Activated gamma-delta T cell treated with Interleukin-2 at 50 U/mL for 16 hours (primary cell): ENCODE measurements at regions not wholly inside any gene's neighbourhood (a gene's known extent, or its start where the extent isn't known, plus 50 kb on each side); places are given as distances from the start of the nearest gene placed in this dataset.

Experiments used
- DNase-seq: peaks from one replicate; pipeline ENCODE4 v3.0.0-alpha.2; 2020

- DNase-seq = no peak
Observed at GRCh38 chr13:89937420-89937819, 1410.1 kb upstream of the MIR17HG start.

DNA sequence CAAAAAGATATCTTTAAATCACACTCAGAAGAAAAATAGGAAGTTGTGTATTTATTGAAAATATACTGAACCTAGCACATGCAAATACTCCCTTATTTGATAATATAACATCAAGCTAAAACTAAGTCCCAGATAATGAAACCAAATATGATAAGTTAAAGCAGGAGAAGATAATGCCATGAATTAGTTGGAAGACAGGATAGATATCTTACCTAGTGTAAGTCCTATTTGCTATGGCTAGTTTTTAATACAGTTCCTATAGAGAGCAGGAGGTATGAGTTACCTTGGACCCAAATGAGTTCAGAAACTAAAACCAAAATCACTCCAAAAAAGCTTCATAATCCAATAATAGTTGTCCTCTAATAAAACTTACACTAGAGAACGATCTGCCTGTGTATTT lies 1407.1 kb upstream of the MIR17HG start:
- DNase-seq = no peak

DNA sequence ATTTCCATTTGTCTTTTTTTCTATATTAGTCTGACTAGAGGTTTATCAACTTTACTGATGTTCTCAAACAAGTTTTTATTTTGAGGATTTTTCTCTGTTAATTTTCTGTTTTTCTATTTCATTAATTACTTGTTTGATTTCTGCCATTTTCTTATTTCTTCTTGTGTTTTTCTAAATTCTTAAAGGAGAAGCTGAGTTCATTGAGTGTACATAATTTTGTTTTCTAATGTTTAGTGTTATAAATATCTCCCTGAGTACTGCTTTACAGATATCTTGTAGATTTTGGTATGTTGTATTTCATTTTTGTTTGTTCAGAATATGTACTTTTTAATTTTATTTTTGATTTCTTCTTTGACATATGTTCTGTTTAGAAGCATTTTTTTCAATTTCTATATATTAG lies 1404.3 kb upstream of the MIR17HG start:
- DNase-seq = no peak

DNA sequence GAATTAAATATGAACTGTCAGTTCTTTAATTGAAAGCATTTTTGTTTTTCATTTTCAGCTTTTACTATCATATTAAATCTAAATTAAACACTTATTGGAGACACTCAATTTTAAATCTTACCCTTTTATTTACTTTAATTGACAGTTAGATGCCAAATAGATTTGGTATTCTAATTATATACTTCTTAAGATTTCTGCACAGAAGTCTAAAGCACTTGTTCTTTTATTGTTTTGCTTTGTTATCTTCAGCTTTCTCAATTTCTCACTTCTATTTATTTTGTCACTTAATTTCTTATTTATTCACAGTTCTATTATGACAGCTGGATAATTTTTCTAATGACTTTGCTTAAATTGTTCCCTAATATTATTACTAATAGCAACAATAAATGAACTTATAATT lies 1397.3 kb upstream of the MIR17HG start:
- no peak for DNase-seq

DNA sequence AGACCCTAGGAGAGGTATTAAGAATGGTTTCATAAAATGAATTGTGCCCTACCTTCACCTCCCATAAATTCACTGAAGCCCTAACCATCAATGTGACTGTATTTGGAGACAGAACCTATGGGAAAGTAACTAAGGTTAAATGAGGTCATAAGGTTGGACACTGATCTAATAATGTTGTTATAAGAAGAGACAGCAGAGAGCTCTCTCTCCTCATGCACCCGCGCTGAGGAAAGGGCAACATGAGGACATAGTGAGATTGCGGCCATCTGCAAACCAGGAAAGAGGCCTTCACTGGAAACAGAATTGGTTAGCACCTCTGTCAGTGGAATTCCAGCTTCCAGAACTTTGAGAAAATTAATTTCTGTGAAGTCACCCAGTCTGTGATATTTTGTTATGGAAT lies 1396.1 kb upstream of the MIR17HG start:
- no peak for DNase-seq

DNA sequence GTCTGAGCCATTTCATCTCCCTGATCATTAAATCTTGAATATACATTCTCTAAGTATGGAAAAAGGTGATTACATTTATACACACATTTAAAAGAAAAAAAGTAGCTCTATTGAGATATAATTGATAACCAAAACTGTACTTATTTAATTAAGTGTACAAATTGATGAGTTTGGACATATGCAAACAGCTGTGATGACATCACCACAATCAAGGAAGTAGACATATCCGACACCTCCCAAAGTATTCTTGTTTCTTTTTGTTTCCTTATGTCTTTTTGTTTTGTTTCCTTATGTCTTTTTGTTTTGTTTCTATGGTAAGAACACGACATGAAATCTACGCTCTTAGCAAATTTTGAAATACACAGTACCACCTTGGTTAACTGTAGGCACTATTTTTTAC lies 1393.9 kb upstream of the MIR17HG start:
- no peak for DNase-seq

GRCh38 chr13:89955773-89956172 lies 1391.7 kb upstream of the MIR17HG start:
- DNase-seq = no peak

DNA sequence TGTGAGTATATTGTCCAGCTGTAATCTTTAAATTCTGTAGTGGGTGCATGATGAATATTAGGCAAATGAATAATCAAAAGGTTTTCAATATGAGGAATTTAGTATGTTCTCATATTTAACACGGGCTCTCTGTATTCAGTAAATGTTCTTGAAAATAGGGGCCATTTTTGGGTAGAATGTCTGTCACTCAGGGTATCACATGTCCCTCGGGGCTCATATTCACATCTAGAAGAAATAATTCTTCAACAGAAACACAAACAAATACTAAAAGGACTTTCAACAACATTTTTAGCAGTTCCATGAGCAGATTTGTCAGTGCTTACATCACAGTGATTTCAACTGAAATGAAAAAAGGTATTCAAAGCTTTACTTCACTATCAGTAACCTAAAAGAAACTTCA lies 1388.4 kb upstream of the MIR17HG start:
- DNase-seq = no peak

DNA sequence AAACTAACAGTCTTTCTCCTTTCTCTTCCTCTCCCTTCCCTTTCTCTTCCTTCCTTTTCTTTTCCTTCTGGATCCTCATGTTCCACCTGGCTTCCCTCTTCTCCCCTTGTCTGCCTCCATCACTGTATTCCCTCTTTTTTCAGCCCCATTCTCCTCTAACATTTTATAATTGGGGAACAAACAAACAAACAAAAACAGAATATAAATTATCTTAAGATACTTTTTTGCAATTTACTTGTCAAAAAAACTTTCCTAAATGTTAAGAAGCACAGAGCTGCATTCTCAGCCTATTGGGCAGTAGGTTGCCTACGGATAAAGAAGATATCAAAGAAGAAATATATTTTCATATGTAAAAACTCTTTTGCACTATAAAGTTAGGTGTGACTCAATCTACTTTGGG lies 1382.2 kb upstream of the MIR17HG start:
- no peak for DNase-seq

DNA sequence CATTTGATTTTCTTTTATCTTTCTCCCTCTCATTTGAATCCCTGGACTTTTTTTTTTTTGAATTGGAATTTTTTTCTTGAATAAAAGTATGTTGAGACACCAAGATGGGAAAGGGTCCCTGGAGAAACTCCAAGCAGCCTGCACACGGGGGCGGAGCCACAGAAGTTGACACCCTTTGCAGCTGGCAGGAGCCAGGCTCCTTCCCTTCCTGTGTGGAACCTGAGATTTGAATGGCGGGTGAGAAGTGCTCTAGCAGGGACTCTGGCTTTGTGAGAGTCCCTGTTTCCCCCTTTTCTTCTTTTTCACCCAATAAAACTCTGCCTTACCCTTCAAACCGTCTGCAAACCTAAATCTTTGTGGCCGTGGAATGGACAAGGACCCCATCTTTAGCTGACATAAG lies 1381.0 kb upstream of the MIR17HG start:
- no peak for DNase-seq

DNA sequence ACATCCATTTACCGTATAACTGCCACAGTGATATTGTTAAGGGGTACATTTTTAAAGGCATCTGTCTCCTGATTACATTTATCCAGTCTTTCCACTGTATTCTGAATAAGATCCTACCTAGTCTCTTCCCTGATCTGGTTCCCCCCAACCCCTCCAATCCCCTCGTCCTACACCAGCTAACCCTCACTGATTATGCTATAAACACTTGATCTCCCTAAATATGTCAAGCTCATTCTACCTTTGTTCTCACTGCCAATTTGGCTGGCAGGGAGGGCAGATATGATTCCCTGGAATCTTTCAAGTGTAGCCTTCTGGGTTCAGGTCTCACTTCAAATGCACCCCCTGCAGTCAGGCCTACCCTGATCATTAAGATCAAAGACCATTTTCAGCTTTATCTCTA lies 1379.8 kb upstream of the MIR17HG start:
- no peak for DNase-seq

DNA sequence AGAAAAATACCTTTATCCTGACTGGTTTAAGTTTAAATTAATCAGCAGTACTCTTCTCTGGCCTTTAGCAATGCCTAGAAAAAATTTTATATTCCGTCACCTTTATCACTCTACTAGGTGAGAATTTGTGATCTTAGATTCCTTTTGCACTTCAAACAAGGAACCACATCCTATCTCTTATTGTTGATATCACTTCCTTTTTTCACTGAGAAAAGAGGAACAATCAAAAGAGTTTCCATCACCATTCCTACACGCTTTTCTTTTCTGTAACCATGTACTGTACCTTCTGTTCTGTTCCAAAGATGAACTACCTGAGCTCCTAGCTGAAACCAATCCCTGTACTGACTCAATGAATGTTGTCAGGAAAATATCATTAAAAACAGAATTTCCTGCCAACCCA lies 1379.0 kb upstream of the MIR17HG start:
- DNase-seq = no peak

DNA sequence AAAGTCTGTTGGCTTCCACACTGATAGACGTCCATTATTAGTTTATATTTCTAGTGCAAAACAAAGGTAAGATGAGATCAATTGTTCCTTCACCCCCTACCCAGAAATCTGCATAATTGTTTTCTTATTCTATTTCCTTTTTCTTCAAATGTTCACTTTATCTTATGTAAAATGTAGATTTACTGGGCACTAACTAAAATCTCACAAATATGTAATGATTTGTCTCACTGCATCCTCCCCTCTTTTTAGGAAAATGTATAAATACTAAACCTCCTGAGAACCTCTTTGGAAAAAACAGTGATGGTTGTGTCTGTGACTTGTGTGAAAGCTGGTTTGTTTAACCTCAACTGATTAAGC lies 1377.2 kb upstream of the MIR17HG start:
- DNase-seq = no peak

DNA sequence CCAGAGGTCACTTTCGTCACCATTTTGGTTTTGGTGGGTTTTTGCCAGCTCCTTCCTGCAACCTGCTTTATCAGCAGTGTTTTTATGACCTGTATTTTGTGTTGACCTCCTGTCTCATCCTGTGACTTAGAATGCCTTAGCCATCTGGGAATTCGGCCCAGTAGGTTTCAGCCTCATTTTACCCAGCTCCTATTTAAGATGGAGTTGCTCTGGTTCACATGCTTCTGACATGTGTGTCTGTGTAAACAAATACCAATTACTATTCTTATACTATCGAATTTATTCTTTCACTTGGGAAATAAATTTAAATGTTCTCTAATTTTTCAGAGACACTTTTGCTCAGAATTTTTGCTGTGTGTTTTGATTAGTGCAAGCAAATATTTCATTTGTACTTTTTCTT lies 1370.3 kb upstream of the MIR17HG start:
- no peak for DNase-seq

DNA sequence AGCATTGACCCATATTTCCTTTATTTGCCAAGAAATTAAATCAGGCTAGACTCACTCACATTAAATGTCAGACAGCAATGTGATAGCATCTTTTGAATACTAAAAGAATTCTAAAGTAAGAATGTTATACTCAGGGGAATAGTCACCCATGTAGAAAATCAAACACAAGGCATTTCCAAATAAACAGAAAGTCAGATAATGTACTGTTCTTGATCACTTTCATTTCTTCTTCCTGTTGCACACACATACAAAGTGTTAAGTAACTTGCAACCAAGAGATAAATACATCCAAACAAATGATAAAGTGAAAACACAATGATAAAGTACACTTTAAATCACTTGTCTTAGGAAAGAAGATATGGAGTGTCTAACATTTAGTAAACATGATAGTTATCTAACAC lies 1366.6 kb upstream of the MIR17HG start:
- no peak for DNase-seq

- DNase-seq = no peak
Observed at GRCh38 chr13:89982407-89983095, 1364.9 kb upstream of the MIR17HG start.

DNA sequence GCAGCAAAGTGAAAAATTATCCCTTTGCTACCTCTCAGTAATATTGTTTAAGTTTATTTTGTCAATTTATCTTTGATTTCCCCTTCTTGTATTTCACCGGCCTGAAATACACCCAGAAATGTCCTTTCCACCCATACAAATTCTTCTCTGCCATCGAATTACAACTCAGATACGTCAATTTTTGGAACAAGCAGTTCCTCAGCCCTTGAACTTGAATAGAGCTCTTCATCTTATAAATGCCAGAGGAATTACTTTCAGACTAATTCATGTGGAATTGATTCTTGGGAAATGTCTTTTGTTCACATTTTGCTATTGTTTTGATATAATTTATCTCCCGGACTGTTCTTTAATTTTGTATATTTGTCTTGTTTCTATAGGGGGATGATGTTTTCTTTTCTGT lies 1359.3 kb upstream of the MIR17HG start:
- DNase-seq = no peak

DNA sequence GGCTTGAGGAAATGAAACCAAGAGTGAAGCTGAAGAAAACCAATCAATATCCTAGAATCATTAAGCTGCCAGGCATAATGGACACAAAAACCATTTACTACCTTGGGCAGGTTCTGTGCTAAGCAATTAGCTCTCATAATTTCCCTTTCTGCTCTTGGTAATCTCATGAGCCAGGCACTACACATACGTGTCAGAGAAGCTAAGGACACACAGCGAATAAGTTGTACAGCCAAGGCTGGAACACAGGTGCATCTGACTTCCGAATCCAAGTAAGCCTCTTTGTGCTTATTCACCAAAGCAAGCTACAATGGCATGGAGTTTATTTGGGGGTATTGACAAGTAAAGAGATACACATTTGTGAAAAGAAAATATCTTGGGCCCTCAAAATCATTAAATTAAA lies 1343.9 kb upstream of the MIR17HG start:
- no peak for DNase-seq

DNA sequence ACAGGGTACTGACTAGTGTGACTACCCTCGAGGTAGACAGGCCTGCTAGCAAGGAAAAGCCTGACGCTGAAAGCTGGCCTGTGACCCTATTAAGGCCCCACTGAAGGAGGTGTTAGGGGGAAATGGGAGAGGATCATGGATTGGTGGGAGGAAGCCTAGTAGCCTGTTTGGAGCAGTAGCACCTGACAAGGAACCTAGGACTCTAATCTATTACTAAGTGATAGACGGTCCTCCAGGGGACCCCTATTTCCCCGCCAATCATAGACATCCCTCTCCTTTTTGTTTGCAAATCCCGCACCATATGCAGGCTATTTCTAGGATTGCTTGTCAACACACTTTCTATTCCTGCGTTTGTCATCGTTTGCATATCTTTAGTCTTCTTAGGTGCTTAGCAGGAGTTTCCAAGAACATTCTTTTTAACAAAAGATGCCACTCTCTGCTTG lies 1338.8 kb upstream of the MIR17HG start:
- DNase-seq = no peak

GRCh38 chr13:90014038-90014437 lies 1333.4 kb upstream of the MIR17HG start:
- no peak for DNase-seq

- DNase-seq = no peak
Observed at GRCh38 chr13:90015565-90016507, 1331.7 kb upstream of the MIR17HG start.

GRCh38 chr13:90016688-90017087 lies 1330.8 kb upstream of the MIR17HG start:
- no peak for DNase-seq

DNA sequence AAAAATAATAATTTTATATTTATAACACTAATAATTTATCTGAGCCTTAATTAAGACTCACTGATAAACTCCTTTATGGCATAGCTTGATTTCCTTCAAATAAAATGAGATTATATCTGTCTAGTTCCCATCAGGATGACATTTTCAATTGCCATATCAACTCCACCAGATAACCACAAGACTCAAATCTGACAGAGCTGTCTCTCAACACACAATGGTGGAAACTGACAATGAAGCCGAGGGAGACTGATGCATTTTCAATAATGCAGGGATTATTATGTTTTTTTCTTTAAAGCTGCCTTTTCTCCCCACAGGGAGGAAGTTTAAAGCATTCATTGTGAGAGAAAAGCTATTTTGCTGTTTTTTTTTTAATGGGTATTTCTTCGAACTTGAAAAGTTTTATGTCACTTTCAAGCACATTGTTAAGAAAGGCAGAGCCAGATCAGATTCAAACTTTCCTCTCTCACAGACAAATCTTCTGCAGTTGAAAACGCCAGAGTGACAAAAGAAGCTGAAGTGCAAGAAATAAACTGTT lies 1326.9 kb upstream of the MIR17HG start:
- DNase-seq = no peak

GRCh38 chr13:90027409-90027808 lies 1320.1 kb upstream of the MIR17HG start:
- no peak for DNase-seq
